ENCODE measurements at regions not wholly inside any gene's neighbourhood (a gene's known extent, or its start where the extent isn't known, plus 50 kb on each side); places are given as distances from the start of the nearest gene placed in this dataset.

DNA sequence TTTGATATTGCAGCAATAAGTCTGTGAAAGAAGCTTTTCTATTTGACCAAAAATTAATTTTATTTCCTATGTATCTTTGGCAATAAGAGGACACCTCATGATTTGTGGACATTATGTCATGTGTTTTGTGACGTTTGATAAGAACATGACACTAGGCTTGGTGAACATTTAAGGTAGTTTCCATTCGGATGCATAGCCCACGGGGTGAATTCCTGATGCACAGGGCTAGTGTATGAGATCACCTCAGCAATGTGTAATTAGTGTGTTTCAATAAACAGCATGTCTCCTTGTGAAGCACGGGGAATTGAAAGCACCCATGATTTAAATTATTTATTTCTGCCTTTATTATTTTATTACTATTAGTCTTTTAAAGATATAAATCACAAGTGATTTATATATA lies 146.1 kb upstream of the LINC00305 start:
- TF ChIP-seq, protein P1, sequence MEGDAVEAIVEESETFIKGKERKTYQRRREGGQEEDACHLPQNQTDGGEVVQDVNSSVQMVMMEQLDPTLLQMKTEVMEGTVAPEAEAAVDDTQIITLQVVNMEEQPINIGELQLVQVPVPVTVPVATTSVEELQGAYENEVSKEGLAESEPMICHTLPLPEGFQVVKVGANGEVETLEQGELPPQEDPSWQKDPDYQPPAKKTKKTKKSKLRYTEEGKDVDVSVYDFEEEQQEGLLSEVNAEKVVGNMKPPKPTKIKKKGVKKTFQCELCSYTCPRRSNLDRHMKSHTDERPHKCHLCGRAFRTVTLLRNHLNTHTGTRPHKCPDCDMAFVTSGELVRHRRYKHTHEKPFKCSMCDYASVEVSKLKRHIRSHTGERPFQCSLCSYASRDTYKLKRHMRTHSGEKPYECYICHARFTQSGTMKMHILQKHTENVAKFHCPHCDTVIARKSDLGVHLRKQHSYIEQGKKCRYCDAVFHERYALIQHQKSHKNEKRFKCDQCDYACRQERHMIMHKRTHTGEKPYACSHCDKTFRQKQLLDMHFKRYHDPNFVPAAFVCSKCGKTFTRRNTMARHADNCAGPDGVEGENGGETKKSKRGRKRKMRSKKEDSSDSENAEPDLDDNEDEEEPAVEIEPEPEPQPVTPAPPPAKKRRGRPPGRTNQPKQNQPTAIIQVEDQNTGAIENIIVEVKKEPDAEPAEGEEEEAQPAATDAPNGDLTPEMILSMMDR (conservative IDR thresholded peaks at IDR 0.05; ENCODE audit: low read length) = no peak
- no peak for TF ChIP-seq EZH2phosphoT487 (IDR thresholded peaks at IDR 0.05; ENCODE audit: borderline replicate concordance, low read depth, low read length)
